H9 (cell line): ENCODE measurements at regions not wholly inside any gene's neighbourhood (a gene's known extent, or its start where the extent isn't known, plus 50 kb on each side); places are given as distances from the start of the nearest gene placed in this dataset.

Experiments used
- DNase-seq: peaks from one replicate; pipeline ENCODE4 v3.0.0-alpha.2; 2017
- H2AFZ ChIP-seq: one replicate; pipeline ENCODE4 v1.6.1; 2013; ENCODE audit warnings: mild to moderate bottlenecking, low read length, control low read depth, moderate library complexity
- H2AK5ac ChIP-seq: 2 replicates; pipeline ENCODE4 v1.6.1; 2013; ENCODE audit warnings: low read length, control low read depth, mixed read lengths; ENCODE audit not compliant: insufficient read length
- H2BK120ac ChIP-seq: one replicate; pipeline ENCODE4 v1.6.1; 2013; ENCODE audit warnings: low read depth, mild to moderate bottlenecking, low read length, control low read depth, inconsistent platforms; ENCODE audit not compliant: poor library complexity, severe bottlenecking
- H2BK12ac ChIP-seq: 2 replicates; pipeline ENCODE4 v1.6.1; 2013; ENCODE audit warnings: low read length, control low read depth, mixed read lengths, low read depth; ENCODE audit not compliant: insufficient read length
- H2BK15ac ChIP-seq: 2 replicates; pipeline ENCODE4 v1.6.1; 2013; ENCODE audit warnings: low read depth, low read length, control low read depth
- H2BK20ac ChIP-seq: one replicate; pipeline ENCODE4 v1.6.1; 2013; ENCODE audit warnings: low read depth, mild to moderate bottlenecking, low read length, control low read depth, inconsistent platforms; ENCODE audit not compliant: poor library complexity, severe bottlenecking
- H2BK5ac ChIP-seq: 2 replicates; pipeline ENCODE4 v1.6.1; 2013; ENCODE audit warnings: low read length, control low read depth, mixed read lengths; ENCODE audit not compliant: insufficient read length
- H3K14ac ChIP-seq: 2 replicates; pipeline ENCODE4 v1.6.1; 2013; ENCODE audit warnings: low read length, control low read depth; ENCODE audit not compliant: insufficient read depth
- H3K18ac ChIP-seq: 2 replicates; pipeline ENCODE4 v1.6.1; 2013; ENCODE audit warnings: low read depth, mild to moderate bottlenecking, mixed read lengths, low read length, control low read depth; ENCODE audit not compliant: insufficient read length
- H3K23ac ChIP-seq: 2 replicates; pipeline ENCODE4 v1.6.1; 2013; ENCODE audit warnings: low read length, control low read depth, mixed read lengths, low read depth; ENCODE audit not compliant: insufficient read length
- H3K23me2 ChIP-seq: 2 replicates; pipeline ENCODE4 v1.6.1; 2013; ENCODE audit warnings: low read depth, mild to moderate bottlenecking, mixed read lengths, low read length, control low read depth; ENCODE audit not compliant: insufficient read length, poor library complexity, severe bottlenecking
- H3K27ac ChIP-seq: 2 replicates; pipeline ENCODE4 v1.5.1; 2013; ENCODE audit warnings: low read length, control low read depth, mixed read lengths, low read depth; ENCODE audit not compliant: insufficient read length
- H3K27me3 ChIP-seq: 2 replicates; pipeline ENCODE4 v1.6.1; 2013; ENCODE audit warnings: low read length, control low read depth, inconsistent platforms; ENCODE audit not compliant: insufficient read depth
- H3K4ac ChIP-seq: 2 replicates; pipeline ENCODE4 v1.6.1; 2013; ENCODE audit warnings: low read depth, mild to moderate bottlenecking, control low read depth, inconsistent platforms, low read length, moderate library complexity
- H3K4me1 ChIP-seq: 2 replicates; pipeline ENCODE4 v1.6.1; 2013; ENCODE audit warnings: low read length, control low read depth, inconsistent platforms; ENCODE audit not compliant: insufficient read depth
- H3K4me2 ChIP-seq: 2 replicates; pipeline ENCODE4 v1.6.1; 2013; ENCODE audit warnings: low read length, control low read depth, mixed read lengths; ENCODE audit not compliant: insufficient read length, insufficient read depth
- H3K56ac ChIP-seq: 2 replicates; pipeline ENCODE4 v1.6.1; 2013; ENCODE audit warnings: low read depth, mild to moderate bottlenecking, mixed read lengths, low read length, control low read depth; ENCODE audit not compliant: insufficient read length
- H3K79me1 ChIP-seq: 2 replicates; pipeline ENCODE4 v1.6.1; 2013; ENCODE audit warnings: low read depth, mild to moderate bottlenecking, moderate library complexity, low read length, control low read depth, inconsistent platforms; ENCODE audit not compliant: insufficient read depth, poor library complexity, severe bottlenecking
- H3K79me2 ChIP-seq: 2 replicates; pipeline ENCODE4 v1.6.1; 2013; ENCODE audit warnings: low read length, control low read depth, inconsistent platforms; ENCODE audit not compliant: insufficient read depth
- H3K9ac ChIP-seq: 2 replicates; pipeline ENCODE4 v1.6.1; 2013; ENCODE audit warnings: low read length, control low read depth, mixed read lengths; ENCODE audit not compliant: insufficient read length; ENCODE audit errors: extremely low read depth
- H3K9me3 ChIP-seq: one replicate; pipeline ENCODE4 v1.6.1; 2013; ENCODE audit warnings: low read depth, low read length, inconsistent platforms; ENCODE audit not compliant: control insufficient read depth
- H3T11ph ChIP-seq: one replicate; pipeline ENCODE4 v1.6.1; 2013; ENCODE audit warnings: mild to moderate bottlenecking, low read length, control low read depth, inconsistent platforms
- H4K20me1 ChIP-seq: one replicate; pipeline ENCODE4 v1.6.1; 2013; ENCODE audit not compliant: control insufficient read depth, insufficient read length, insufficient read depth
- H4K5ac ChIP-seq: 2 replicates; pipeline ENCODE4 v1.6.1; 2013; ENCODE audit warnings: low read depth, mild to moderate bottlenecking, mixed read lengths, low read length, control low read depth; ENCODE audit not compliant: insufficient read length
- H4K8ac ChIP-seq: replicated peaks from 2 replicates; pipeline ENCODE4 v1.6.1; 2013; ENCODE audit warnings: low read length, control low read depth, mixed read lengths, low read depth; ENCODE audit not compliant: insufficient read length
- H4K91ac ChIP-seq: 2 replicates; pipeline ENCODE4 v1.6.1; 2013; ENCODE audit warnings: low read depth, mild to moderate bottlenecking, moderate library complexity, mixed read lengths, low read length, control low read depth; ENCODE audit not compliant: insufficient read length
- H3K27ac Mint-ChIP-seq, 3 experiments: 2 replicates in 2 of 3; 3 replicates in 1 of 3; pipeline ENCODE4 v1.8.0; 2020 to 2021; ENCODE audit warnings: mixed read lengths in 3 of 3, mild to moderate bottlenecking in 1 of 3, moderate library complexity in 1 of 3
- H3K27me3 Mint-ChIP-seq: 2 replicates; pipeline ENCODE4 v1.8.0; 2021; ENCODE audit warnings: low read depth, mild to moderate bottlenecking, moderate library complexity, mixed read lengths
- H3K36me3 Mint-ChIP-seq, 3 experiments: 2 replicates in 2 of 3; 3 replicates in 1 of 3; pipeline ENCODE4 v1.8.0; 2020 to 2021; ENCODE audit warnings: low read depth in 3 of 3, mixed read lengths in 3 of 3; ENCODE audit not compliant: insufficient read depth in 1 of 3
- H3K4me1 Mint-ChIP-seq, 2 experiments: 2 replicates each; pipeline ENCODE4 v1.8.0; 2020; ENCODE audit warnings: mixed read lengths in 2 of 2
- H3K4me3 Mint-ChIP-seq, 2 experiments: 2 replicates in 1 of 2; 3 replicates in 1 of 2; pipeline ENCODE4 v1.8.0; 2020 to 2021; ENCODE audit warnings: mild to moderate bottlenecking in 2 of 2, mixed read lengths in 2 of 2, moderate library complexity in 1 of 2
- H3K9me3 Mint-ChIP-seq, 2 experiments: 2 replicates in 1 of 2; 3 replicates in 1 of 2; pipeline ENCODE4 v1.8.0; 2020; ENCODE audit warnings: mild to moderate bottlenecking in 2 of 2, mixed read lengths in 2 of 2, moderate library complexity in 1 of 2
- CTCF ChIP-seq: fragments of 200-600 bp; sonication (generic); conservative IDR thresholded peaks from 3 replicates; pipeline ENCODE4 v1.8.0; 2021; ENCODE audit warnings: antibody characterized with exemption, mild to moderate bottlenecking

- no peak overlapping the region for H4K5ac ChIP-seq
- no peak overlapping the region for H4K8ac ChIP-seq
- no peaks in the 10 kb centered on the region for H3K79me2 ChIP-seq
- no peak overlapping the region for H2AFZ ChIP-seq
- no peak overlapping the region for H2BK15ac ChIP-seq
- no peaks in the 10 kb centered on the region for H3K9me3 Mint-ChIP-seq
- H2BK20ac ChIP-seq: no peak overlapping the region
- TF ChIP-seq CTCF: no peak
- H3T11ph ChIP-seq: no peak overlapping the region
- no peak overlapping the region for H2BK5ac ChIP-seq
- H3K14ac ChIP-seq: no peak overlapping the region; the same call in 1 of the 2 replicates
- no peak overlapping the region for H3K18ac ChIP-seq
- no peaks in the 10 kb centered on the region for H3K27me3 ChIP-seq
- H3K27me3 Mint-ChIP-seq: no peaks in the 10 kb centered on the region
- no peak overlapping the region for H3K4me2 ChIP-seq
- no peak overlapping the region for H3K4me3 Mint-ChIP-seq
- no peak overlapping the region for H3K27ac ChIP-seq
- peaks cover 34 to 35% of the 10 kb centered on the region in 2 experiments for H3K4me1 Mint-ChIP-seq
- H4K20me1 ChIP-seq: no peaks in the 10 kb centered on the region
- no peak overlapping the region for H3K23ac ChIP-seq
- H3K4ac ChIP-seq: no peak overlapping the region
- no peak overlapping the region for H4K91ac ChIP-seq
- no peak overlapping the region for H2BK120ac ChIP-seq
- H3K9me3 ChIP-seq: no peaks in the 10 kb centered on the region
- no peak overlapping the region for H2BK12ac ChIP-seq
- H3K9ac ChIP-seq: no peak overlapping the region
- H3K36me3 Mint-ChIP-seq: no peaks in the 10 kb centered on the region
- DNase-seq: no peak
- H3K79me1 ChIP-seq: no peaks in the 10 kb centered on the region
- H2AK5ac ChIP-seq: no peak overlapping the region
- peaks cover 2% of the 10 kb centered on the region; the same call in 1 of the 2 replicates for H3K4me1 ChIP-seq
- H3K56ac ChIP-seq: no peak overlapping the region
- H3K27ac Mint-ChIP-seq: no peak overlapping the region
- no peaks in the 10 kb centered on the region for H3K23me2 ChIP-seq
Observed at GRCh38 chr14:100442036-100442435, 118.9 kb downstream of the SLC25A47 start.
